PFSK-1 (cell line): ENCODE measurements at regions not wholly inside any gene's neighbourhood (a gene's known extent, or its start where the extent isn't known, plus 50 kb on each side); places are given as distances from the start of the nearest gene placed in this dataset.

Experiments used
- POLR2AphosphoS5 ChIP-seq: IDR thresholded peaks from 2 replicates; pipeline ENCODE4 v1.6.1; 2012; ENCODE audit warnings: low read depth, mild to moderate bottlenecking, control low read depth, low read length, moderate library complexity
- SIN3A ChIP-seq: IDR thresholded peaks from 2 replicates; pipeline ENCODE4 v1.6.1; 2012; ENCODE audit warnings: mild to moderate bottlenecking, low read length, moderate library complexity, borderline replicate concordance; ENCODE audit not compliant: insufficient read depth
- TAF1 ChIP-seq: IDR thresholded peaks from 2 replicates; pipeline ENCODE4 v1.6.1; 2012; ENCODE audit warnings: low read length, control low read depth, borderline replicate concordance; ENCODE audit not compliant: insufficient read depth
- TF ChIP-seq, protein P1 (sequence below), 2 experiments: IDR thresholded peaks; 2 replicates each; pipeline versions ENCODE4 v1.6.1 to v1.8.0; 2011 to 2012; ENCODE audit warnings: low read depth in 2 of 2, low read length in 2 of 2, control low read depth in 1 of 2, inconsistent platforms in 1 of 2, mild to moderate bottlenecking in 1 of 2, moderate library complexity in 1 of 2; ENCODE audit not compliant: insufficient read depth in 1 of 2

DNA sequence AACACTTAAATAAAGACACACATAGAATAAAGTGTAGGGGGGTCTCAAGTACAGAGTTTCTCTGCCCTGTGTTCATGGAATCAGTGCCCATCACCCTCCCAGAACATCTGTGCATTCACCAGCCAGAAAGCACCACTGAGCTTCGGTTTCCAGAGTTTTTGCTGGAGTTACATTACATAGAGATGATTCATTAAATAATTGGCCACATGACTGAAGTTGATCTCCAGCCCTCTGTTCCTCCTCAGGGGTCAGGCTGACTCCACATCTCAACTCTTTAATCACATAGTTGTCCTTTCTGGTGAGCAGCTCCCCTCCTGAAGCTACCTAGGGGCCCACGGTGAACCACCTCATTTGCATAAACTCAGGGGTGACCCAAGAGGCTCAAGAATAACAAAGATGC lies 129.8 kb downstream of the METTL4 start:
- TF ChIP-seq TAF1, result no peak
- TF ChIP-seq POLR2AphosphoS5, result no peak
- TF ChIP-seq, protein P1, sequence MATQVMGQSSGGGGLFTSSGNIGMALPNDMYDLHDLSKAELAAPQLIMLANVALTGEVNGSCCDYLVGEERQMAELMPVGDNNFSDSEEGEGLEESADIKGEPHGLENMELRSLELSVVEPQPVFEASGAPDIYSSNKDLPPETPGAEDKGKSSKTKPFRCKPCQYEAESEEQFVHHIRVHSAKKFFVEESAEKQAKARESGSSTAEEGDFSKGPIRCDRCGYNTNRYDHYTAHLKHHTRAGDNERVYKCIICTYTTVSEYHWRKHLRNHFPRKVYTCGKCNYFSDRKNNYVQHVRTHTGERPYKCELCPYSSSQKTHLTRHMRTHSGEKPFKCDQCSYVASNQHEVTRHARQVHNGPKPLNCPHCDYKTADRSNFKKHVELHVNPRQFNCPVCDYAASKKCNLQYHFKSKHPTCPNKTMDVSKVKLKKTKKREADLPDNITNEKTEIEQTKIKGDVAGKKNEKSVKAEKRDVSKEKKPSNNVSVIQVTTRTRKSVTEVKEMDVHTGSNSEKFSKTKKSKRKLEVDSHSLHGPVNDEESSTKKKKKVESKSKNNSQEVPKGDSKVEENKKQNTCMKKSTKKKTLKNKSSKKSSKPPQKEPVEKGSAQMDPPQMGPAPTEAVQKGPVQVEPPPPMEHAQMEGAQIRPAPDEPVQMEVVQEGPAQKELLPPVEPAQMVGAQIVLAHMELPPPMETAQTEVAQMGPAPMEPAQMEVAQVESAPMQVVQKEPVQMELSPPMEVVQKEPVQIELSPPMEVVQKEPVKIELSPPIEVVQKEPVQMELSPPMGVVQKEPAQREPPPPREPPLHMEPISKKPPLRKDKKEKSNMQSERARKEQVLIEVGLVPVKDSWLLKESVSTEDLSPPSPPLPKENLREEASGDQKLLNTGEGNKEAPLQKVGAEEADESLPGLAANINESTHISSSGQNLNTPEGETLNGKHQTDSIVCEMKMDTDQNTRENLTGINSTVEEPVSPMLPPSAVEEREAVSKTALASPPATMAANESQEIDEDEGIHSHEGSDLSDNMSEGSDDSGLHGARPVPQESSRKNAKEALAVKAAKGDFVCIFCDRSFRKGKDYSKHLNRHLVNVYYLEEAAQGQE (IDR thresholded peaks at IDR 0.05; ENCODE audit: insufficient read depth in 1 of 2, low read depth in 2 of 2, low read length in 2 of 2), result no peak
- TF ChIP-seq SIN3A, result no peak
